Activated naive CD8-positive, alpha-beta T cell treated with anti-CD3 and anti-CD28 coated beads, Interleukin-2, amount 50 U/mL, for 24 hours (primary cell): ENCODE measurements at regions not wholly inside any gene's neighbourhood (a gene's known extent, or its start where the extent isn't known, plus 50 kb on each side); places are given as distances from the start of the nearest gene placed in this dataset.
"Not testable (repeated sequence)": the region's sequence is repeated elsewhere in the genome, so short reads cannot be mapped to it uniquely, and the experiment has no call there.

Experiments used
- ATAC-seq: fragments of 150-1000 bp; cut with Tn5 transposase; one replicate; pipeline ENCODE4 v1.10.0; 2021
- DNase-seq: peaks from one replicate; pipeline ENCODE4 v3.0.0; 2021
- H3K27ac Mint-ChIP-seq: one replicate; pipeline ENCODE4 v1.8.0; 2021; ENCODE audit warnings: mild to moderate bottlenecking, mixed read lengths
- H3K27me3 Mint-ChIP-seq: one replicate; pipeline ENCODE4 v1.8.0; 2021; ENCODE audit warnings: mixed read lengths
- H3K36me3 Mint-ChIP-seq: one replicate; pipeline ENCODE4 v1.8.0; 2021; ENCODE audit warnings: low read depth, mixed read lengths
- H3K4me1 Mint-ChIP-seq: one replicate; pipeline ENCODE4 v1.8.0; 2021; ENCODE audit warnings: mixed read lengths
- H3K4me3 Mint-ChIP-seq: one replicate; pipeline ENCODE4 v1.8.0; 2021; ENCODE audit warnings: mild to moderate bottlenecking, moderate library complexity, mixed read lengths
- H3K9me3 Mint-ChIP-seq: one replicate; pipeline ENCODE4 v1.8.0; 2021; ENCODE audit warnings: mixed read lengths

- not testable (repeated sequence) for H3K36me3 Mint-ChIP-seq, DNase-seq, ATAC-seq, H3K27ac Mint-ChIP-seq, H3K9me3 Mint-ChIP-seq, H3K4me1 Mint-ChIP-seq, H3K4me3 Mint-ChIP-seq, H3K27me3 Mint-ChIP-seq
These were observed 1277.1 kb downstream of the RPIA start for GRCh38 chr2:89968567-89968966.

DNA sequence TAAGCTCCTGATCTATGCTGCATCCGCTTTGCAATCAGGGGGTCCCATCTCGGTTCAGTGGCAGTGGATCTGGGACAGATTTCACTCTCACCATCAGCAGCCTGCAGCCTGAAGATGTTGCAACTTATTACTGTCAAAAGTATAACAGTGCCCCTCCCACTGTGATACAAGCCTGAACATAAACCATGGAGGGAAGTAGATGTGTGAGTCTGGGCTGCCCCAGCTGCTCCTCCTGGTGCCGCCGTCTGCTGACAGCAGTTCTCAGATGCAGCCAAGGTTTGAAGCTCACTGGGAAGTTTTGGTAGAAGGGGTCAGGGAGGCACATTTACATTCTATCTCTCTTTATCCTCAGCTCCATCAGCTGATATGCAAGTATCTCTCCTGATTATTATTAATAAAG is 1277.7 kb downstream of the RPIA start:
- H3K9me3 Mint-ChIP-seq, H3K27ac Mint-ChIP-seq, H3K4me1 Mint-ChIP-seq, H3K36me3 Mint-ChIP-seq, ATAC-seq, H3K4me3 Mint-ChIP-seq, DNase-seq, H3K27me3 Mint-ChIP-seq: not testable (repeated sequence)

- H3K9me3 Mint-ChIP-seq, H3K36me3 Mint-ChIP-seq, H3K4me3 Mint-ChIP-seq, H3K4me1 Mint-ChIP-seq, ATAC-seq, H3K27ac Mint-ChIP-seq, DNase-seq, H3K27me3 Mint-ChIP-seq: not testable (repeated sequence)
These were observed 1282.4 kb downstream of the RPIA start for GRCh38 chr2:89973849-89974248.

DNA sequence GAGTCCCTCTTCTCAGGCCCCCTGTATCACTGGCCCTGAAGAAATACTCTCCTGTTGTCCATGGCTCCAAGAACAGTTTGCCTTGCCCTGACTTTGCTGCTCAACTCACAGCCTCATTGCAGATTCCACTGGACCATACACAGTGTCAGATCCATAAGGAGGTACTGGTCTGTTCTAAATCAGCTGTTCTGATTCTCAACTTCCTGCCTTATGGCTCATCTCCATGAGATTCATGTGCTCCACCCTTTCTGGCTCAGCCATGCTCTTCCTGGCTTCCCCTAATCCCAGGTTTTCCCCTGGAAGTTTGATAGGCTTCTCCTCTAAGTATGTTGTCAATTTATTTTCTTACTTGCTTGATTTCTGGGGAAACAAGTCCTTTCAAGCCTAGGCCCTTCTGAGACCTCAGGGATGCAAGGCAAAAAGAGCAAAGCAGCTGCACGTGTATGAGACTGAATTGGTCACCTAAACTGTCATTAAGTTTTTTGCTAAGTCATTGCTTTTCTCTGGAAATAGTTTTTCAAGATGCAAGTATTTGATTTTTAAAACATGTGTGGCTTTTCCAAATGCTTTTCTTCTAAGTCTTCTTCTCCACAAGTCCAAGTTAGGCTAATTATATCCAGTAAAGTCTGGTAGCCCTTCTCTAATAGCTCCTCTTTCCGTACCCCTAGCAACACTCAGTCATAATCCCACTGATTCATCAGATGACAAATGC is 1288.5 kb downstream of the RPIA start:
- not testable (repeated sequence) for H3K27ac Mint-ChIP-seq, H3K36me3 Mint-ChIP-seq, DNase-seq, H3K4me3 Mint-ChIP-seq, H3K27me3 Mint-ChIP-seq, H3K4me1 Mint-ChIP-seq, H3K9me3 Mint-ChIP-seq, ATAC-seq

- H3K4me1 Mint-ChIP-seq, H3K4me3 Mint-ChIP-seq, H3K27me3 Mint-ChIP-seq, DNase-seq, H3K9me3 Mint-ChIP-seq, ATAC-seq, H3K36me3 Mint-ChIP-seq, H3K27ac Mint-ChIP-seq: not testable (repeated sequence)
These were observed 1290.8 kb downstream of the RPIA start for GRCh38 chr2:89982246-89982645.

- not testable (repeated sequence) for H3K4me1 Mint-ChIP-seq, DNase-seq, H3K27ac Mint-ChIP-seq, H3K4me3 Mint-ChIP-seq, H3K36me3 Mint-ChIP-seq, ATAC-seq, H3K9me3 Mint-ChIP-seq, H3K27me3 Mint-ChIP-seq
These were observed 1294.2 kb downstream of the RPIA start for GRCh38 chr2:89985650-89986049.

DNA sequence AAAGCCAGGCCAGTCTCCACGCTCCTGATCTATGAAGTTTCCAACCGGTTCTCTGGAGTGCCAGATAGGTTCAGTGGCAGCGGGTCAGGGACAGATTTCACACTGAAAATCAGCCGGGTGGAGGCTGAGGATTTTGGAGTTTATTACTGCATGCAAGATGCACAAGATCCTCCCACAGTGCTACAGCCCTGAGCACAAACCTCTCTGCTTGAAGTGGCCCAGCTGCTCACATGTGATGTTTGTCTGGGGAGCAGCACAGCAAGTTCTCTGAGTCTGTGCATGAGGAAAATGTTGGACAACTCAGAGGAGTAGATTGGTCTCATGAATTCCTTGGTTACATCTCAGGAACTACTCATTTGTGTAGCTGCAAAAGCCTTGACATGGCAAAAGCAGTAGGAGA is 1295.1 kb downstream of the RPIA start:
- not testable (repeated sequence) for H3K4me3 Mint-ChIP-seq, ATAC-seq, H3K9me3 Mint-ChIP-seq

DNA sequence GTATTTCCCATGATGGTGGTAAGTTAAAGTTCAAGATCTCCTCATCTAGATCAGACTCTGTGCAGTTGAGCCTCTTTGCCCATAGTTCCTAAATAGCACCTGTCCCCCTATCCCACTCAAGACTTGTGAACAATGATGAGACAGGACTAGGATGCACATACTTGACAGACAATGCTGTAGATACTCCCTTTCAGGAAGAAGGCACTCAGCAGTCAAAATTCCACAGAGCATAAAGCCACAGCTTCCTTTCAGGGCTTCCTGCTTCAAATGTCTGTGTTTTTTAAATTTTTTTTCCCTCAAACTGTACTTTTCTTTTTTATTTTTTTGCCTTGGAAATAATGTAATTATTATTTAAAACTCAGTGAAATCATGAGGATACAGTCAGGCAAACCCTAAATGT is 1305.3 kb downstream of the RPIA start:
- H3K4me1 Mint-ChIP-seq, DNase-seq, H3K36me3 Mint-ChIP-seq, H3K27me3 Mint-ChIP-seq, H3K9me3 Mint-ChIP-seq, H3K4me3 Mint-ChIP-seq, ATAC-seq, H3K27ac Mint-ChIP-seq: not testable (repeated sequence)

More for the DNA sequence above, 1295.1 kb downstream of the RPIA start:
- not testable (repeated sequence) for H3K4me1 Mint-ChIP-seq, H3K36me3 Mint-ChIP-seq, H3K27me3 Mint-ChIP-seq, DNase-seq, H3K27ac Mint-ChIP-seq

DNA sequence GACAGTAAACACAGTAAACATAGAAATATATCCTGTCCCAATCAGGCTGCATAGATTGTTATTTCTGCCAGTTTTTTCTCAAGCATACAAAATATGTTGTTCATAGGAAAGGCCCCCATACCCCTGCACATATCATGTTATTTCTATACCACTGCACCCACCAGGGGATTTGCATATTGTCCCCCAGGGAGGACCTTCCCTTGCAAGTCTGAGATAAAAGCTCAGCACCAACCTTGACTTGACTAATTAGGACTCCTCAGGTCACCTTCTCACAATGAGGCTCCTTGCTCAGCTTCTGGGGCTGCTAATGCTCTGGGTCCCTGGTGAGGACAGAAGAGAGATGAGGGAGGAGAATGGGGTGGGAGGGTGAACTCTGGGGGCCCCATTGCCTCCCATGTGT is 1313.1 kb downstream of the RPIA start:
- ATAC-seq, H3K4me3 Mint-ChIP-seq, H3K27me3 Mint-ChIP-seq, H3K4me1 Mint-ChIP-seq, H3K36me3 Mint-ChIP-seq, DNase-seq, H3K9me3 Mint-ChIP-seq, H3K27ac Mint-ChIP-seq: not testable (repeated sequence)

- not testable (repeated sequence) for H3K27ac Mint-ChIP-seq, H3K36me3 Mint-ChIP-seq, H3K4me1 Mint-ChIP-seq, H3K9me3 Mint-ChIP-seq, DNase-seq, H3K27me3 Mint-ChIP-seq, H3K4me3 Mint-ChIP-seq, ATAC-seq
These were observed 1319.1 kb downstream of the RPIA start for GRCh38 chr2:90010442-90011100.

DNA sequence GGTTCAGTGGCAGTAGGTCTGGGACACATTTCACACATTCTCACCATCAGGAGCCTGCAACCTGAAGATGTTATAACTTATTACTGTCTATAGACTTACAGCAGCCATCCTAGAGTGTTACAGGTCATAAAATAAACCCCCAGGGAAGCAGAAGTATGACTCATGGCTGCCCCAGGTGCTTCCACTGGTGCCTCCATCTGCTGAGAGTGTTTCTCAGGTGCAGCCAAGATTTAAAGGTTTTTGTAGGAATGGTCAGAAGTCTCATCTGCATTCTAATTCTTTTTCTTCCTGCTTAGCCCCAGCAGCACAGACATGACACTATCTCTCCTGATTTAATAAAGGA is 1319.6 kb downstream of the RPIA start:
- H3K27me3 Mint-ChIP-seq: not testable (repeated sequence)

DNA sequence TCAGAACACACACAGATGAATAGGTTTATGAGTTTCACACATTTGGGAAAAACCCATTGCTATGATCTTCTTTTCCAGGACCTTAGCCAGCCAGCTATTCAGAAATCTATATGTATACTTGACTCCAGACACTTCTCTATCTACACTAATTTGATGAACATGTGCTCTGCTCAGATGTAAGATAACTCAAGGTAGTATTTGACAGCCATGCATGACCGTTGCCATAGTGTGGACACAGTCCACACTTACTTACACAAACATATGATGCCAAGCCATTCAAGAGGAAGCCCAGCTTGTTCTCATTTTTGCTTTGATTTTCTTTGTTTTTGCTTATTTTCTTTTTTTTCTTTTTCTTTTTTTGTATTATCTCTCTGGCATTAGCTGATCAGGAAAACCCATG is 1328.4 kb downstream of the RPIA start:
- not testable (repeated sequence) for ATAC-seq, H3K9me3 Mint-ChIP-seq, H3K27ac Mint-ChIP-seq, H3K4me3 Mint-ChIP-seq, H3K27me3 Mint-ChIP-seq, DNase-seq, H3K36me3 Mint-ChIP-seq, H3K4me1 Mint-ChIP-seq

More for the DNA sequence above, 1319.6 kb downstream of the RPIA start:
- not testable (repeated sequence) for DNase-seq, H3K36me3 Mint-ChIP-seq, H3K9me3 Mint-ChIP-seq, H3K4me1 Mint-ChIP-seq, H3K27ac Mint-ChIP-seq, H3K4me3 Mint-ChIP-seq, ATAC-seq

GRCh38 chr2:90021234-90021633 is 1329.8 kb downstream of the RPIA start:
- not testable (repeated sequence) for H3K27me3 Mint-ChIP-seq

GRCh38 chr2:90027231-90027643 is 1335.8 kb downstream of the RPIA start:
- not testable (repeated sequence) for H3K27ac Mint-ChIP-seq, DNase-seq, H3K9me3 Mint-ChIP-seq, H3K4me1 Mint-ChIP-seq, H3K36me3 Mint-ChIP-seq, H3K4me3 Mint-ChIP-seq, ATAC-seq, H3K27me3 Mint-ChIP-seq

More at GRCh38 chr2:90021234-90021633, 1329.8 kb downstream of the RPIA start:
- not testable (repeated sequence) for H3K27ac Mint-ChIP-seq, H3K36me3 Mint-ChIP-seq, H3K9me3 Mint-ChIP-seq, H3K4me3 Mint-ChIP-seq, DNase-seq, H3K4me1 Mint-ChIP-seq
- ATAC-seq: peak; percentile 15

- not testable (repeated sequence) for H3K4me3 Mint-ChIP-seq, DNase-seq, H3K9me3 Mint-ChIP-seq, H3K4me1 Mint-ChIP-seq, H3K36me3 Mint-ChIP-seq, ATAC-seq, H3K27me3 Mint-ChIP-seq, H3K27ac Mint-ChIP-seq
These were observed 1337.1 kb downstream of the RPIA start for GRCh38 chr2:90028381-90029079.
